ENCODE measurements at regions not wholly inside any gene's neighbourhood (a gene's known extent, or its start where the extent isn't known, plus 50 kb on each side); places are given as distances from the start of the nearest gene placed in this dataset.

- no peak for TF ChIP-seq POLR2A (IDR thresholded peaks at IDR 0.05)
- TF ChIP-seq CTCF (IDR thresholded peaks at IDR 0.05): no peak
Measured at GRCh38 chr18:40088130-40088529, 1866.9 kb upstream of the PIK3C3 start.

Data from testis (tissue), 2 donors.